Lower lobe of right lung (tissue), 2 donors: ENCODE measurements at regions not wholly inside any gene's neighbourhood (a gene's known extent, or its start where the extent isn't known, plus 50 kb on each side); places are given as distances from the start of the nearest gene placed in this dataset.
"Not testable (repeated sequence)": the region's sequence is repeated elsewhere in the genome, so short reads cannot be mapped to it uniquely, and the experiment has no call there.

Source experiments
- ATAC-seq, 2 donors: fragments of 200-7000 bp; cut with Tn5 transposase; one replicate each; pipeline ENCODE4 v1.9.1; 2020 to 2022; ENCODE audit warnings: mild to moderate bottlenecking in 2 of 2, moderate library complexity in 2 of 2
- DNase-seq: peaks from one replicate; pipeline ENCODE4 v3.0.0-alpha.2; 2020
- H3K27ac ChIP-seq: fragments of 200-600 bp; one replicate; pipeline ENCODE4 v1.8.0; 2022
- H3K27me3 ChIP-seq: fragments of 200-600 bp; one replicate; pipeline ENCODE4 v1.8.0; 2022; ENCODE audit warnings: low read depth
- H3K36me3 ChIP-seq: fragments of 200-600 bp; one replicate; pipeline ENCODE4 v1.8.0; 2022; ENCODE audit warnings: mild to moderate bottlenecking
- H3K4me1 ChIP-seq: fragments of 200-600 bp; one replicate; pipeline ENCODE4 v1.8.0; 2022
- H3K4me3 ChIP-seq: fragments of 200-600 bp; one replicate; pipeline ENCODE4 v1.8.0; 2022; ENCODE audit warnings: mild to moderate bottlenecking
- H3K9me3 ChIP-seq: fragments of 200-600 bp; one replicate; pipeline ENCODE4 v1.8.0; 2022
- intact Hi-C: fragments of 100-400 bp; cut with DNase I; formaldehyde crosslinking; loops from one replicate; pipeline ENCODE4 v1.11.0; 2022
- TF ChIP-seq, protein P1 (sequence below): fragments of 200-600 bp; IDR thresholded peaks from one replicate; pipeline ENCODE4 v1.8.0; 2022; ENCODE audit warnings: antibody characterized with exemption, mild to moderate bottlenecking
- donor health status: DM: no; HTN: yes; CAD: no; lungs with severe emphysema.

DNA sequence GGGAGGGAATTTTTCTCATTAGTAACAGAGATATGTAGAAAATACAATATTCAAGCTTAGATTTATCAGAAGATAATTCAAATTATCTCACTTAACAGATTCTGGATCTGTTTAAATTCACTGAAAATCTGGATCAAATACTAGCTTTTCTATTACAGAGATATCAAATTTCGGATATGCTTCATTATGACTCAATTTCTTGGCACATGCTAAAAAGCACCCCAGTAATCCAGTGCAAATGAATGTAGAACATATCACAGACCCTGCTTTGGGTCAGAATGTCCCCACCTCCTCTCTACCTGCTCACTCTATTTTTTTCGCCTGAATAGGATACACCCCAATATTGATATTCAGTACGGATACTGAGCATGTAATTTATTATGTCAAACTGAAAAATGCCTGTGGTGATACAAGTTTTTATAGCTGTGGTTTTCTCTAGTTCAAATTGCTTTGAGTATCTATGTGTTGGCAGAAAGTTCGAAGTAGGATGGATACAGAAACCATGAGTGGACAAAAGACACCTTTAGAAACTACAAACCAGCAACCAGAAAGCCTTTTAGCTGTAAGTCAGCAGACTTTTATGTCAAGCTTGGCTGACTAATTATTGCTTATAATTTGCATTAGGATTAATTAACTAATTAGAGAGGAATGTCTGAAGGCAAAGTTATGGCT, 290.0 kb downstream of the TFAP2B start:
- TF ChIP-seq, protein P1, sequence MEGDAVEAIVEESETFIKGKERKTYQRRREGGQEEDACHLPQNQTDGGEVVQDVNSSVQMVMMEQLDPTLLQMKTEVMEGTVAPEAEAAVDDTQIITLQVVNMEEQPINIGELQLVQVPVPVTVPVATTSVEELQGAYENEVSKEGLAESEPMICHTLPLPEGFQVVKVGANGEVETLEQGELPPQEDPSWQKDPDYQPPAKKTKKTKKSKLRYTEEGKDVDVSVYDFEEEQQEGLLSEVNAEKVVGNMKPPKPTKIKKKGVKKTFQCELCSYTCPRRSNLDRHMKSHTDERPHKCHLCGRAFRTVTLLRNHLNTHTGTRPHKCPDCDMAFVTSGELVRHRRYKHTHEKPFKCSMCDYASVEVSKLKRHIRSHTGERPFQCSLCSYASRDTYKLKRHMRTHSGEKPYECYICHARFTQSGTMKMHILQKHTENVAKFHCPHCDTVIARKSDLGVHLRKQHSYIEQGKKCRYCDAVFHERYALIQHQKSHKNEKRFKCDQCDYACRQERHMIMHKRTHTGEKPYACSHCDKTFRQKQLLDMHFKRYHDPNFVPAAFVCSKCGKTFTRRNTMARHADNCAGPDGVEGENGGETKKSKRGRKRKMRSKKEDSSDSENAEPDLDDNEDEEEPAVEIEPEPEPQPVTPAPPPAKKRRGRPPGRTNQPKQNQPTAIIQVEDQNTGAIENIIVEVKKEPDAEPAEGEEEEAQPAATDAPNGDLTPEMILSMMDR, result no peak
- Histone ChIP-seq H3K27ac (no peak overlapping the region), H3K27me3 (no peaks in the 10 kb centered on the region), H3K9me3 (no peaks in the 10 kb centered on the region), H3K36me3 (no peaks in the 10 kb centered on the region), H3K4me1 (no peaks in the 10 kb centered on the region), H3K4me3 (no peak overlapping the region)
- ATAC-seq (no peak), DNase-seq (no peak)
- intact Hi-C loops, result no loop called here

DNA sequence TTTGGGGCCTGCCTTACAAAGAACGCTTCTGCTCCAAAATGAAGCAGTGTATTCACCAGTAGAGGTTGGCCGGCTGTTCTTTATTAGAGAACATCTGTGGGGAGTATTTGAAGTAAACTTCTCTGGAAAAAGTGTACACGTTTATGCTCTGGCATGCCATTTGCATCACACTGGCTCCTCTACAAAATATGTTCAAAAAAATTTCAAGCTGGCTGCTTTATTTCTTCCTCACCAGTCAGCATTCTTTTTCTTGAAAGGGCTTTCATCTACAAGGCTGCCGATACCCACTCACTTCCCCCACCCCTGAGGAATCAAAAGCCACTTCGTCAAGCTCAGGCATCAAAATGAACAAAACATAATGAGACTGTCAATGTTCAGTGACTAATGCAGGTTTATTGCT, 294.1 kb downstream of the TFAP2B start:
- DNase-seq (no peak), ATAC-seq (no peak)
- H3K27ac ChIP-seq, result no peak overlapping the region
- no peaks in the 10 kb centered on the region for H3K36me3 ChIP-seq
- intact Hi-C loops, result no loop called here
- H3K27me3 ChIP-seq, result no peaks in the 10 kb centered on the region
- no peaks in the 10 kb centered on the region for H3K4me1 ChIP-seq
- TF ChIP-seq, protein P1, result no peak
- no peaks in the 10 kb centered on the region for H3K9me3 ChIP-seq
- H3K4me3 ChIP-seq, result no peak overlapping the region

DNA sequence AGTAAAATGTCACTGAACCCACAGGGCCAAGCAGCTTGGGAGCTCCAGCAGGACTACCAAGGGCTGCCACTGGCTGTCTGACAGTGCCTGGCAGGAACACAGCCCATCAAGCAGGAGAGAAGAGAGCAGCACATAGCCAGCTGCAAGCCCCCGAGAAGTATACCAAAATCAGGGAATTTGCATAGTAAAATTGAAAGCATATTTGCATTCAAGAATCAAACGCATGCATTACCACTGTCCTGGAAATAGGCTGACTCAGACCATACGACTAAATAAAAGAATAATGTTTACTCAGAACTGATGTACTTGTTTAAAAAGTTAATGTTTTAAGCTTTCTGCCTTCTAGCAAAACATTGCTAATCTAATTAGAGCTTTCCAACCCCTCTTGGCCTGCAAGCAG, 298.1 kb downstream of the TFAP2B start:
- Histone ChIP-seq H3K4me3 (no peak overlapping the region), H3K4me1 (no peaks in the 10 kb centered on the region), H3K27me3 (no peaks in the 10 kb centered on the region), H3K36me3 (no peaks in the 10 kb centered on the region), H3K9me3 (no peaks in the 10 kb centered on the region), H3K27ac (no peak overlapping the region)
- DNase-seq, result no peak
- TF ChIP-seq, protein P1, result no peak
- ATAC-seq, result no peak
- intact Hi-C loops, result no loop called here

DNA sequence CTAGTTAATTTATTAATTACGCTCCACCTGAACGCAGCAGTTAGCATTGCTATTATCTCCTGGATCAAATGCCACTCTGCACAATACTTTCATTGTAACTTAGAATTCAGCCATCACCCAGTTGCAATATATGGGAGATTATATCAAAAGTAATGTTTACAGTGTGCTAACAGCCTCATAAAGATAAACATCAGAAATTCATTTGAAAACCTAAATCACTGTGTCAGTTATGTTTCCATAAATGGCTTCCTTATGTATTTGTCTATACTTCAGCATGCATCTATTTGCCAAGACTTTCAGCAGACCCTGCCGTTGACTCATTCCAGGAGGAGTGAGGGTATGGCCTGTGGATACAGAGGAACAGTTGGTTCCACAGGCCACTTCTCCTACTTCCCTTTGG, 300.1 kb downstream of the TFAP2B start:
- DNase-seq (no peak), ATAC-seq (no peak)
- Histone ChIP-seq H3K27me3 (no peaks in the 10 kb centered on the region), H3K36me3 (no peaks in the 10 kb centered on the region), H3K27ac (no peak overlapping the region), H3K4me1 (no peaks in the 10 kb centered on the region), H3K4me3 (no peak overlapping the region), H3K9me3 (no peaks in the 10 kb centered on the region)
- intact Hi-C loops, result no loop called here
- TF ChIP-seq, protein P1, result no peak

DNA sequence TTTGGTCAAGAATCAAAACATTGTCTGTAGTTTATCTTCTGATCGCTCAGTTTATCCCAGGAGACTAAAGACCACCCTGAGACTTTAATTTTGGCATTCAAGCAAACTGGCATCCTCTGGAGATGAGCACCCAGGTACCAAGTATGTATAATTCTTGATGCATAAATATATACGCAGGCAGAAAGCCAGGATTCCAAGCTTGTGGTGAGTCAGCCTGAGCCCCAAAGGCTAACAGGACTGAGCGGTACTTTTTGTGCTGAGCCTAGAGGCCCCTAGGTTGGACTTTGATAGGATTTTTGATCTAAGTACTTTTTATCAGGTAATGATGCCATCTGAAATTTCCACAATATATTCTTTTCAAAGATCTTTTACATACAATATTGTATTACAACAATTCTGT, 301.3 kb downstream of the TFAP2B start:
- no peak overlapping the region for H3K4me3 ChIP-seq
- DNase-seq (no peak), ATAC-seq (no peak)
- H3K27me3 ChIP-seq, result no peaks in the 10 kb centered on the region
- H3K27ac ChIP-seq, result no peak overlapping the region
- intact Hi-C loops, result no loop called here
- TF ChIP-seq, protein P1, result no peak
- no peaks in the 10 kb centered on the region for H3K4me1 ChIP-seq
- H3K36me3 ChIP-seq, result no peaks in the 10 kb centered on the region
- no peaks in the 10 kb centered on the region for H3K9me3 ChIP-seq

DNA sequence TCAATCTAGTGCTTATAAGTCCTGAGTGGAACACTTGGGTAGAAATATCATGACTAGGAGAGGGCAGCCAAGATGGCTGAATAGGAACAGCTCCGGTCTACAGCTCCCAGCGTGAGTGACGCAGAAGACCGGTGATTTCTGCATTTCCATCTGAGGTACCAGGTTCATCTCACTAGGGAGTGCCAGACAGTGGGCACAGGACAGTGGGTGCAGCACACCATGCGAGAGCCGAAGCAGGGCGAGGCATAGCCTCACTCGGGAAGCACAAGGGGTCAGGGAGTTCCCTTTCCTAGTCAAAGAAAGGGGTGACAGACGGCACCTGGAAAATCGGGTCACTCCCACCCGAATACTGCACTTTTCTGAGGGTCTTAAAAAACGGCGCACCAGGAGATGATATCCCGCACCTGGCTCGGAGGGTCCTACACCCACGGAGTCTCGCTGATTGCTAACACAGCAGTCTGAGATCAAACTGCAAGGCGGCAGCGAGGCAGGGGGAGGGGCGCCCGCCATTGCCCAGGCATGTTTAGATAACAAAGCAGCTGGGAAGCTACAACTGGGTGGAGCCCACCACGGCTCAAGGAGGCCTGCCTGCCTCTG, 302.8 kb downstream of the TFAP2B start:
- DNase-seq, H3K4me3 ChIP-seq, ATAC-seq, H3K36me3 ChIP-seq, H3K4me1 ChIP-seq, H3K9me3 ChIP-seq, intact Hi-C loops, H3K27ac ChIP-seq, H3K27me3 ChIP-seq: not testable (repeated sequence)
